K562 (cell line): ENCODE measurements at regions not wholly inside any gene's neighbourhood (a gene's known extent, or its start where the extent isn't known, plus 50 kb on each side); places are given as distances from the start of the nearest gene placed in this dataset.

Experiments used
- ATAC-seq: fragments of 200-7000 bp; cut with Tn5 transposase; 3 replicates; pipeline ENCODE4 v1.9.1; 2020; ENCODE audit warnings: moderate library complexity
- BruUV-seq: library from RNA; stranded (reverse); fragments of 400-500 nt; replicated peaks from 2 replicates; lab custom pipeline; 2021; lab: Mats Ljungman, UMichigan
- CTCF ChIA-PET: fragments of 300-600 bp; formaldehyde crosslinking; extraction: SDS; loops from one replicate; lab custom pipeline; 2021; ENCODE audit warnings: low intra/inter-chr PET ratio; lab: Yijun Ruan, JAX
- POLR2A ChIA-PET: fragments of 300-600, 350-650 bp; sonication (Branson Sonifier 250); formaldehyde crosslinking; extraction: SDS; loops from one replicate; lab custom pipeline; 2021; ENCODE audit warnings: antibody characterized with exemption, inconsistent platforms; lab: Yijun Ruan, JAX
- DNase-seq, 4 experiments: peaks; one replicate each; pipeline versions ENCODE4 v3.0.0 to v3.0.0-alpha.2; 2011 to 2018; ENCODE audit warnings: low spot score in 3 of 4, mixed read lengths in 3 of 4; ENCODE audit errors: extremely low read depth in 1 of 4
- FAIRE-seq: peaks from 2 replicates; lab custom pipeline; 2011; peaks lifted over from hg19 to GRCh38; lab: Jason Lieb, UNC
- H2AFZ ChIP-seq: 2 replicates; pipeline ENCODE4 v1.6.0; 2011; ENCODE audit warnings: low read depth, low read length, control low read depth, inconsistent platforms
- H3K27ac ChIP-seq: fragments of 200-600 bp; 3 replicates; pipeline ENCODE4 v1.8.0; 2011; ENCODE audit warnings: low read depth, mild to moderate bottlenecking, control low read depth, inconsistent platforms, low read length, moderate library complexity, mixed read lengths; ENCODE audit errors: extremely low read depth
- H3K27me3 ChIP-seq, 2 experiments: fragments of 300-600 bp in 1 of 2; 2 replicates in 1 of 2; 3 replicates in 1 of 2; pipeline versions ENCODE4 v1.6.0 to v1.8.0; 2011; ENCODE audit warnings: inconsistent platforms in 2 of 2, low read length in 2 of 2, mild to moderate bottlenecking in 1 of 2, mixed read lengths in 1 of 2, moderate library complexity in 1 of 2; ENCODE audit not compliant: control insufficient read depth in 2 of 2, insufficient read depth in 2 of 2
- H3K36me3 ChIP-seq: fragments of 300-600 bp; 3 replicates; pipeline ENCODE4 v1.8.0; 2011; ENCODE audit warnings: mild to moderate bottlenecking, low read length, inconsistent platforms; ENCODE audit not compliant: control insufficient read depth, insufficient read depth
- H3K4me1 ChIP-seq, 2 experiments: fragments of 200-600 bp in 1 of 2; replicated peaks in 1 of 2; 2 replicates in 1 of 2; 3 replicates in 1 of 2; pipeline versions ENCODE4 v1.5.1 to v1.8.0; 2011; ENCODE audit warnings: inconsistent platforms in 2 of 2, low read length in 2 of 2, mild to moderate bottlenecking in 1 of 2, mixed read lengths in 1 of 2, moderate library complexity in 1 of 2; ENCODE audit not compliant: control insufficient read depth in 2 of 2, insufficient read depth in 2 of 2
- H3K4me2 ChIP-seq: 2 replicates; pipeline ENCODE4 v1.6.1; 2011; ENCODE audit warnings: low read length, control low read depth, inconsistent platforms, mixed read lengths; ENCODE audit not compliant: insufficient read depth
- H3K4me3 ChIP-seq: fragments of 200-600 bp; sonication (generic), shearing (Covaris generic); 2 replicates; pipeline ENCODE4 v1.5.1; 2016; ENCODE audit warnings: control low read depth, inconsistent platforms
- H3K79me2 ChIP-seq: fragments of 200-600 bp; 3 replicates; pipeline ENCODE4 v1.8.0; 2011; ENCODE audit warnings: low read length, inconsistent platforms; ENCODE audit not compliant: control insufficient read depth, insufficient read depth
- H3K9ac ChIP-seq, 2 experiments: 2 replicates each; pipeline versions ENCODE4 v1.6.0 to v1.6.1; 2011; ENCODE audit warnings: low read depth in 2 of 2, low read length in 2 of 2, control low read depth in 1 of 2, inconsistent platforms in 1 of 2, mild to moderate bottlenecking in 1 of 2, mixed read lengths in 1 of 2; ENCODE audit not compliant: insufficient read depth in 1 of 2
- H3K9me1 ChIP-seq: one replicate; pipeline ENCODE4 v1.6.0; 2011; ENCODE audit warnings: inconsistent platforms, mild to moderate bottlenecking, low read length, moderate library complexity; ENCODE audit not compliant: control insufficient read depth, insufficient read depth
- H3K9me3 ChIP-seq: replicated peaks from 2 replicates; pipeline ENCODE4 v1.5.1; 2011; ENCODE audit warnings: low read depth, low read length, inconsistent platforms; ENCODE audit not compliant: control insufficient read depth, insufficient read depth
- H4K20me1 ChIP-seq: replicated peaks from 2 replicates; pipeline ENCODE4 v1.6.1; 2011; ENCODE audit warnings: low read length, inconsistent platforms, mixed read lengths; ENCODE audit not compliant: control insufficient read depth, insufficient read depth
- BACH1 ChIP-seq: fragments of 200-800 bp; sonication (Bioruptor generic); IDR thresholded peaks from 2 replicates; pipeline ENCODE4 v1.6.1; 2016; ENCODE audit warnings: missing genetic modification characterization, missing compliant biosample characterization
- CBX3 ChIP-seq, 2 experiments: IDR thresholded peaks; 1 replicate in 1 of 2; 2 replicates in 1 of 2; pipeline ENCODE4 v1.6.1; 2012; ENCODE audit warnings: inconsistent platforms in 2 of 2, low read length in 2 of 2, borderline replicate concordance in 1 of 2, control low read depth in 1 of 2
- ESRRA ChIP-seq: fragments of 450-650 bp; IDR thresholded peaks from 2 replicates; pipeline ENCODE4 v1.6.1; 2014; ENCODE audit warnings: low read depth, mild to moderate bottlenecking, moderate library complexity, borderline replicate concordance
- GTF2F1 ChIP-seq: IDR thresholded peaks from 2 replicates; pipeline ENCODE4 v1.6.1; 2011; ENCODE audit warnings: low read depth, low read length, improper control_type of control experiment
- HDAC6 ChIP-seq: IDR thresholded peaks from 2 replicates; pipeline ENCODE4 v1.6.1; 2012; ENCODE audit warnings: low read depth, mild to moderate bottlenecking, control low read depth, inconsistent platforms, low read length, moderate library complexity
- IFI16 ChIP-seq: fragments of 250-450 bp; sonication (Bioruptor Pico); IDR thresholded peaks from 2 replicates; pipeline ENCODE4 v2.1.2; 2022; ENCODE audit warnings: mild to moderate bottlenecking, inconsistent platforms
- KDM4B ChIP-seq, 2 experiments: fragments of 450-650 bp in 1 of 2; sonication (generic) in 1 of 2; IDR thresholded peaks; 2 replicates each; pipeline ENCODE4 v1.6.1; 2016 to 2017; ENCODE audit warnings: borderline replicate concordance in 2 of 2, antibody characterized with exemption in 1 of 2, low read depth in 1 of 2, mild to moderate bottlenecking in 1 of 2
- KLF6 ChIP-seq: fragments of 250-450 bp; sonication (Bioruptor Pico); IDR thresholded peaks from 2 replicates; pipeline ENCODE4 v1.4.0; 2020; ENCODE audit warnings: mild to moderate bottlenecking, moderate library complexity, borderline replicate concordance
- LARP7 ChIP-seq: fragments of 450-650 bp; IDR thresholded peaks from 2 replicates; pipeline ENCODE4 v1.6.1; 2016
- MCM3 ChIP-seq: fragments of 450-650 bp; IDR thresholded peaks from 2 replicates; pipeline ENCODE4 v1.6.1; 2016
- MCM7 ChIP-seq, 2 experiments: fragments of 450-650 bp; IDR thresholded peaks; 2 replicates each; pipeline ENCODE4 v1.6.1; 2016 to 2018
- MYC ChIP-seq, 2 experiments: fragments of 250-450 bp in 1 of 2; sonication (Bioruptor Pico) in 1 of 2; IDR thresholded peaks; 2 replicates each; pipeline versions ENCODE4 v1.5.1 to v1.6.1; 2012 to 2021; ENCODE audit warnings: low read depth in 2 of 2, borderline replicate concordance in 1 of 2, improper control_type of control experiment in 1 of 2, low read length in 1 of 2, mild to moderate bottlenecking in 1 of 2, moderate library complexity in 1 of 2
- NUFIP1 ChIP-seq: fragments of 450-650 bp; IDR thresholded peaks from 2 replicates; pipeline ENCODE4 v1.6.1; 2018; ENCODE audit not compliant: partially characterized antibody
- SMARCA4 ChIP-seq: fragments of 450-650 bp; IDR thresholded peaks from 2 replicates; pipeline ENCODE4 v1.6.1; 2016
- SMARCE1 ChIP-seq: fragments of 450-650 bp; IDR thresholded peaks from 2 replicates; pipeline ENCODE4 v1.7.1; 2016; ENCODE audit warnings: mild to moderate bottlenecking
- TAF9B ChIP-seq: fragments of 450-650 bp; IDR thresholded peaks from 2 replicates; pipeline ENCODE4 v1.6.1; 2018; ENCODE audit warnings: mild to moderate bottlenecking; ENCODE audit not compliant: partially characterized antibody
- ZBED1 ChIP-seq: IDR thresholded peaks from 2 replicates; pipeline ENCODE4 v1.6.1; 2014
- ZNF143 ChIP-seq: sonication (generic); formaldehyde crosslinking; IDR thresholded peaks from 2 replicates; pipeline ENCODE4 v1.9.0; 2022; ENCODE audit warnings: mild to moderate bottlenecking, missing genetic modification reagents
- ZNF175 ChIP-seq: fragments of 200-800 bp; sonication (Bioruptor generic); IDR thresholded peaks from 2 replicates; pipeline ENCODE4 v1.6.1; 2016; ENCODE audit warnings: low read depth, mild to moderate bottlenecking, missing genetic modification characterization, missing compliant biosample characterization
- WGBS: fragments of 100-300 bp; shearing (Covaris generic); methylation state at CpG from one replicate; pipeline ENCODE4 v1.1.6; 2016; ENCODE audit warnings: low coverage, mixed read lengths; ENCODE audit not compliant: insufficient coverage; ENCODE audit errors: missing lambda C conversion rate; 5-methylcytosine and 5-hydroxymethylcytosine counted together
- in situ Hi-C: fragments of 300-500 bp; cut with MboI; formaldehyde crosslinking; loops from 4 replicates; pipeline ENCODE4 v1.15.0; 2018; ENCODE audit warnings: inconsistent platforms, mixed read lengths
- intact Hi-C: fragments of 100-400 bp; cut with micrococcal nuclease; formaldehyde crosslinking; loops from 2 replicates; pipeline ENCODE4 v1.14.2; 2022

GRCh38 chr16:54672500-54672899, 258.2 kb upstream of the IRX5 start:
- H3K4me2 ChIP-seq = no peak overlapping the region
- no peak overlapping the region for H3K4me3 ChIP-seq
- no peak for TF ChIP-seq GTF2F1
- TF ChIP-seq MCM7 (IDR thresholded peaks at IDR 0.05) = no peak
- no peak for TF ChIP-seq IFI16 (CRISPR knock-in tag)
- no peak for TF ChIP-seq CBX3 (IDR thresholded peaks at IDR 0.05; ENCODE audit: borderline replicate concordance in 1 of 2, low read length in 2 of 2)
- TF ChIP-seq ZBED1 = no peak
- no peak for TF ChIP-seq SMARCA4
- no peak for TF ChIP-seq LARP7
- no peak for TF ChIP-seq MCM3
- CTCF ChIA-PET = no interaction called here
- no peaks in the 10 kb centered on the region for H3K36me3 ChIP-seq
- H3K9me1 ChIP-seq = no peaks in the 10 kb centered on the region
- ATAC-seq = no peak
- no TSS peak for BruUV-seq
- POLR2A ChIA-PET = interaction anchor here (0.7 kb wide), 1 partner anchor 20 kb away, joined by 3 read pairs; no protein-coding TSS in a partner anchor
- intact Hi-C loops = no loop called here
- in situ Hi-C loops = no loop called here
- no peaks in the 10 kb centered on the region for H3K27me3 ChIP-seq
- no peaks in the 10 kb centered on the region for H3K4me1 ChIP-seq
- no peak overlapping the region for H2AFZ ChIP-seq
- H3K9me3 ChIP-seq = no peaks in the 10 kb centered on the region
- no peak overlapping the region for H3K9ac ChIP-seq
- WGBS = 0% methylated on average over 1 of the region's 1 CpG
- no peak for FAIRE-seq
- DNase-seq = no peak
- H3K79me2 ChIP-seq = no peaks in the 10 kb centered on the region
- H4K20me1 ChIP-seq = no peaks in the 10 kb centered on the region
- H3K27ac ChIP-seq = no peak overlapping the region

DNA sequence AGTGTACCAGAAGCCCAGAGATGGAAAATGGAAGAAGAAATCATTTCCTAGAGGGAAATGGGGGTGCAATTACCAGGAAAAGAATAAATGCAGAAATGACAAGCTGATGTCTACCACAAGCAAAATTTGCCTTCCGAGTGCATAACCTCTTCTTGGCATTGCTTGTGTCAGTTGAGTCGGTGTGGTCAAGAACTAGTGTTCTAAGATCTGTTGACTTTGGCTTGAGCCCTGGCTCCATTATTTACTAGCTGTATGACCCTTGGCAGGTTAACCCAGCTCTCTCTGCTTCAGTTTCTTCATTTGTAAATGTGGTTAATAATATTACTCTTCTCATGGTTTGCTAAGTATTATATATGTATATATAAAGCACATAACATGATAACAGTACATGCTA, 273.0 kb upstream of the IRX5 start:
- POLR2A ChIA-PET = no interaction called here
- TF ChIP-seq ZNF175 (no peak), MYC (IDR thresholded peaks at IDR 0.05; ENCODE audit: low read depth, low read length) (no peak), MYC (CRISPR knock-in tag; IDR thresholded peaks at IDR 0.05; ENCODE audit: borderline replicate concordance, low read depth) (no peak), ESRRA (no peak), NUFIP1 (no peak), KLF6 (no peak), TAF9B (no peak), KDM4B (IDR thresholded peaks at IDR 0.05; ENCODE audit: borderline replicate concordance in 2 of 2, low read depth in 1 of 2) (no peak), HDAC6 (no peak), ZNF143 (CRISPR knock-in tag) (no peak), BACH1 (tag) (no peak), SMARCE1 (no peak)

More for the DNA sequence above, 273.0 kb upstream of the IRX5 start:
- CTCF ChIA-PET = no interaction called here
- Histone ChIP-seq H3K9me3 (no peaks in the 10 kb centered on the region), H3K79me2 (no peaks in the 10 kb centered on the region), H3K4me1 (no peaks in the 10 kb centered on the region), H4K20me1 (no peaks in the 10 kb centered on the region), H3K4me3 (no peak overlapping the region), H3K27me3 (peaks cover 3 to 5% of the 10 kb centered on the region in 2 experiments; a peak in 3 of 5 replicates), H3K9ac (no peak overlapping the region), H3K9me1 (no peaks in the 10 kb centered on the region), H2AFZ (no peak overlapping the region), H3K36me3 (no peaks in the 10 kb centered on the region), H3K27ac (no peak overlapping the region), H3K4me2 (no peak overlapping the region)
- no TSS peak for BruUV-seq
- DNase-seq = no peak
- 4% methylated on average over 2 of the region's 2 CpGs for WGBS
- intact Hi-C loops (no loop called here), in situ Hi-C loops (no loop called here)
- no peak for FAIRE-seq
- no peak for ATAC-seq
